Colonic mucosa (tissue), 4 donors: ENCODE measurements at regions not wholly inside any gene's neighbourhood (a gene's known extent, or its start where the extent isn't known, plus 50 kb on each side); places are given as distances from the start of the nearest gene placed in this dataset.
"Not testable (repeated sequence)": the region's sequence is repeated elsewhere in the genome, so short reads cannot be mapped to it uniquely, and the experiment has no call there.

Source experiments
- DNase-seq: peaks from one replicate; pipeline ENCODE4 v3.0.0-alpha.2; 2020
- H3K27ac ChIP-seq: fragments of 200-600 bp; one replicate; pipeline ENCODE4 v1.8.0; 2021
- H3K27me3 ChIP-seq: fragments of 200-600 bp; one replicate; pipeline ENCODE4 v1.8.0; 2021
- H3K36me3 ChIP-seq: fragments of 200-600 bp; one replicate; pipeline ENCODE4 v1.8.0; 2021
- H3K4me1 ChIP-seq: fragments of 200-600 bp; one replicate; pipeline ENCODE4 v1.8.0; 2021; ENCODE audit warnings: mild to moderate bottlenecking
- H3K4me3 ChIP-seq: fragments of 200-600 bp; one replicate; pipeline ENCODE4 v1.8.0; 2021
- H3K9ac ChIP-seq, 2 donors: one replicate each; pipeline ENCODE4 v1.7.0; 2013; ENCODE audit warnings: control low read depth in 2 of 2, low read depth in 2 of 2, low read length in 2 of 2
- H3K9me3 ChIP-seq: fragments of 200-600 bp; one replicate; pipeline ENCODE4 v1.8.0; 2021
- intact Hi-C: fragments of 100-400 bp; cut with DNase I; formaldehyde crosslinking; loops from one replicate; pipeline ENCODE4 v1.14.1; 2022
- TF ChIP-seq, protein P1 (sequence below): fragments of 200-600 bp; IDR thresholded peaks from one replicate; pipeline ENCODE4 v1.8.0; 2022; ENCODE audit warnings: antibody characterized with exemption, mild to moderate bottlenecking
- donor health status: healthy.
- donor health status: DM: no; HTN: no; CAD: no.
- donor health status: DM: no; HTN: no; CAD: no.

DNA sequence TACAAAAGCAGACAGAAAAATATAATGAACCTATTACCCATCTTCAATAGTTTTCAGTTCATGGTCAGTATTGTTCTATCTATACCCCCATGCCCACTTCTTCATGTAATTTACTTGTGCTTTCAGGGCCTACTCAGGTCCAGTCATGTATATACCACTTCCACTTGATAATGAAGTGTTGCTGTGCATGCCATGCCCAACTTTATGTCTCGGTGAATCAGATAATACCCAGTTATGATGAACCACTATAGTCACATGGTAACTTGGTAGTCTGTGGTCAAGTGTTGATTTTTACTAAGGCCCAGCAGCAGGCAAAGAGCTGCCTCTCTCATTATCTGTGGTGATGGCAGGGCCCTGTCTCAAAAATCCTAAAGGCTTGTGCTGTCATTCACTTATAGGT, 70.7 kb upstream of the IL33 start:
- H3K4me1 ChIP-seq = no peaks in the 10 kb centered on the region
- TF ChIP-seq, protein P1, sequence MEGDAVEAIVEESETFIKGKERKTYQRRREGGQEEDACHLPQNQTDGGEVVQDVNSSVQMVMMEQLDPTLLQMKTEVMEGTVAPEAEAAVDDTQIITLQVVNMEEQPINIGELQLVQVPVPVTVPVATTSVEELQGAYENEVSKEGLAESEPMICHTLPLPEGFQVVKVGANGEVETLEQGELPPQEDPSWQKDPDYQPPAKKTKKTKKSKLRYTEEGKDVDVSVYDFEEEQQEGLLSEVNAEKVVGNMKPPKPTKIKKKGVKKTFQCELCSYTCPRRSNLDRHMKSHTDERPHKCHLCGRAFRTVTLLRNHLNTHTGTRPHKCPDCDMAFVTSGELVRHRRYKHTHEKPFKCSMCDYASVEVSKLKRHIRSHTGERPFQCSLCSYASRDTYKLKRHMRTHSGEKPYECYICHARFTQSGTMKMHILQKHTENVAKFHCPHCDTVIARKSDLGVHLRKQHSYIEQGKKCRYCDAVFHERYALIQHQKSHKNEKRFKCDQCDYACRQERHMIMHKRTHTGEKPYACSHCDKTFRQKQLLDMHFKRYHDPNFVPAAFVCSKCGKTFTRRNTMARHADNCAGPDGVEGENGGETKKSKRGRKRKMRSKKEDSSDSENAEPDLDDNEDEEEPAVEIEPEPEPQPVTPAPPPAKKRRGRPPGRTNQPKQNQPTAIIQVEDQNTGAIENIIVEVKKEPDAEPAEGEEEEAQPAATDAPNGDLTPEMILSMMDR = no peak
- no peak overlapping the region for H3K4me3 ChIP-seq
- DNase-seq = no peak
- H3K27me3 ChIP-seq = no peaks in the 10 kb centered on the region
- no peak overlapping the region for H3K27ac ChIP-seq
- no peaks in the 10 kb centered on the region for H3K36me3 ChIP-seq
- H3K9ac ChIP-seq = no peak overlapping the region
- intact Hi-C loops = no loop called here
- H3K9me3 ChIP-seq = no peaks in the 10 kb centered on the region

DNA sequence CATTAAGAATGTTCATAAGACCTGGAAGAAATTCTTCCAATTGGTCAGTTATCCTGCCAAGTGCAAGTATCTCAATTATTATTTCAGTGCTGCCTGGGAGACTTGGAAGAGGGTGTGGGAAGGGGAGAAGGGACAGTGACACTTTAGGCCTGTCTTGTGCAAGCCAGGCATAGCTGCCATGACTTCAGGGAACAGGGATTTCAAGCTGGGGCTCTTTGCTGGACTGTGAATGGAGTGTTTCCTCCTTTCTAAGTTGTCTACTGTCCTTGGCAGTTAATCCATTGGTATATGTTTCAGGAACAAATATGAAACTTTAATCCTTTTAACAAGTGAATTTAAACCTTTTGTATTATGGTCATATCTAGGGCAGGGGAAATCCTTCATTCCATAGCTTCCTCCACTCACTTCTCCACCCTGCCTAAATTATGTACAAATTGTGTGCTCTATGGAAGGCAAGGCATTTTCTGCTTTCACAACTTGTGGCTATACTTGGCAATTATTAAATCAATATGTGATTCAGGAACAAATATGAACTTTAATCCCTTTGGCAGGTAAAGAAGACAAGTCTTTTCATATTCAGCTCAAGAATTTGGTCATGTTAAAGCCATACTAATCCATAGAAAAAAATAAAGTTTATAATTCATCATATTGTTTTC, 72.7 kb upstream of the IL33 start:
- Histone ChIP-seq H3K27me3 (no peaks in the 10 kb centered on the region), H3K9me3 (no peaks in the 10 kb centered on the region), H3K4me1 (no peaks in the 10 kb centered on the region), H3K27ac (no peak overlapping the region), H3K4me3 (no peak overlapping the region), H3K9ac (no peak overlapping the region), H3K36me3 (no peaks in the 10 kb centered on the region)
- DNase-seq = no peak
- intact Hi-C loops = no loop called here
- TF ChIP-seq, protein P1 = no peak

DNA sequence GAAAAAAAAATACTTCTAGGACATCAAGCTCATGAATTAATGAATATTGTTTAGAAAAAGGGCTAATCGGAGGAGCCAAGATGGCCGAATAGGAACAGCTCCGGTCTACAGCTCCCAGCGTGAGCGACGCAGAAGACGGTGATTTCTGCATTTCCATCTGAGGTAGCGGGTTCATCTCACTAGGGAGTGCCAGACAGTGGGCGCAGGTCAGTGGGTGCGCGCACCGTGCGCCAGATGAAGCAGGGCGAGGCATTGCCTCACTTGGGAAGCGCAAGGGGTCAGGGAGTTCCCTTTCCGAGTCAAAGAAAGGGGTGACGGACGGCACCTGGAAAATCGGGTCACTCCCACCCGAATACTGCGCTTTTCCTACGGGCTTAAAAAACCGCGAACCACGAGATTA, 79.8 kb upstream of the IL33 start:
- H3K9me3 ChIP-seq, H3K27me3 ChIP-seq, H3K27ac ChIP-seq, H3K36me3 ChIP-seq, H3K4me1 ChIP-seq, intact Hi-C loops, DNase-seq, H3K9ac ChIP-seq, H3K4me3 ChIP-seq: not testable (repeated sequence)

DNA sequence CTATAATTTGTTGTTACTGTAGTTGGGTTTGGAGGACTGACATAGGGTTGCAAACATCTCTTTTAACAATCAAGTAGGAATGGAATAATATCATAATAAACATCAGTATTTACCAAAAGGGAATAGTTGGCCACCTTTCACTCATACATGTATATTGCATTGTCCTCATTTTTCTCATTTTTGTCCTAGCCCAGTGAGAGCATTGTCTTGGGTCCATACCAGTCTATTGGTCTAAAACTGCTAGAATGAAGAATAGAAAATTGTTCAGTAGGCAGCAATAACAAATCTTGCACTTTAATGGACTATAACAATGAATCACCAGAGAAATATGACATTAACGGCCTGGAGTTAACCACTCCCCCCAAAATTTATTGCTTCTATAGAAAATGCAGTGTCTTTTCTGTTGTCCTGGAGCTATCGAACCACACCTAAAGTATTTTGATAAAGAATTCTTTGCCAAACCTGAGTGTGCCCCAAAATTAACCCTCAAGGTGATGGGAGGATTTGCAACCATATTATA, 80.9 kb upstream of the IL33 start:
- H3K27ac ChIP-seq = no peak overlapping the region
- TF ChIP-seq, protein P1 = no peak
- no peaks in the 10 kb centered on the region for H3K9me3 ChIP-seq
- H3K9ac ChIP-seq = no peak overlapping the region
- intact Hi-C loops = no loop called here
- no peak overlapping the region for H3K4me3 ChIP-seq
- H3K27me3 ChIP-seq = no peaks in the 10 kb centered on the region
- no peaks in the 10 kb centered on the region for H3K4me1 ChIP-seq
- DNase-seq = no peak
- no peaks in the 10 kb centered on the region for H3K36me3 ChIP-seq

DNA sequence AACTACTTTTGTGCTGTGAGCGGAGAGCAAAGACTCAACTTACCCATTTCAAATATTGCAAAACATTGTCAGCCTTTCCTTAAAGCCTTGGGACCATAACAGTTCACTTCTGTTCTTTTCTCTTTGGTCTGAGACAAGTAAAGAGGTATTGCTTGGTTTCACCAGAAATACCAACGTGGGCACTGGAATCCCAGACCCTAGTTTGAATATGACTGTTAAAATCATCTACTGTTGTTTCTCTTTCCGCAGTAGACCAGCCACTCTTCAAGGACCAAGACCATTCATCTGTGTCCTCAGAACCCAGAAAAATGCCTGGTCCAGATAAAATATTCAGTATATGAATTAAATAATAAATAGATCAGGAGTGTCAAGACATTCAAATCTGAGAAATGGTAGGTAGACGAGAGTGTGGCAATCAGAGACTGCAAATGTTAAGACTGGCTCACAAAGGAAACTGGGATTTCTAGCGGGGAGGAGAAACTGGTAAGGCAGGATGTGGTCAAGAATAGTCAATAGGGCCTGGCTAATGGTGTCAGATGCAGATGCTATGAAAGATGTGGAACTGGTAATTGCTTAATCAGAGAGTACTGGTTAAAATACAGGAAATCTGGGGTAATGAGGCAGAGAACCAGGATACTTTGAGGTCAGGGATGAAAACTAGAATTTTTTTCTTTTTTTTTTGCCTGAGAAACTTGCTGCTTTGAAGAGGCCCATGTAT, 82.1 kb upstream of the IL33 start:
- no peaks in the 10 kb centered on the region for H3K27me3 ChIP-seq
- H3K9ac ChIP-seq = no peak overlapping the region
- intact Hi-C loops = no loop called here
- TF ChIP-seq, protein P1 = no peak
- H3K4me1 ChIP-seq = no peaks in the 10 kb centered on the region
- no peaks in the 10 kb centered on the region for H3K36me3 ChIP-seq
- H3K9me3 ChIP-seq = no peaks in the 10 kb centered on the region
- no peak overlapping the region for H3K27ac ChIP-seq
- DNase-seq = no peak
- no peak overlapping the region for H3K4me3 ChIP-seq

DNA sequence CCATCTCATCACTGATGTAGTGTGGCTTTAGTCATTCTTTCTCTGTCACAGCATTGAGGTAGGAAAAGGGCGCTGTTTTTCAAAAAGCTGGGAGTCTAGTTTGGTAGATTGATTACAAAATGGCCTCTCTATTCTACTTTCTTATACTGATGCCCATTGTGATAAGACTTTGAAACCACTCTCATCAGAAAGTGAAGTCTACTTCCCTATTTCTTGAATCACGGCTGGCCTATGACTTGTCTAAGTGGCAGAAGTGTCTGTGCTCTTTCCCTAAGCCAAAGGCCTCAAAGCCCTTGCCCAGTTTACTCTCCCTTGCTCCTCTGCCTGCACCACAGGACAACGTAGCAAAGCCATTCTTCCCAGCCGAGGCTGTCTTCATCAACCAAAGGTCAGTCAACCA, 83.0 kb upstream of the IL33 start:
- DNase-seq = no peak
- Histone ChIP-seq H3K27ac (no peak overlapping the region), H3K36me3 (no peaks in the 10 kb centered on the region), H3K4me3 (no peak overlapping the region), H3K9ac (no peak overlapping the region), H3K9me3 (no peaks in the 10 kb centered on the region), H3K27me3 (no peaks in the 10 kb centered on the region), H3K4me1 (no peaks in the 10 kb centered on the region)
- TF ChIP-seq, protein P1 = no peak
- intact Hi-C loops = no loop called here
